Heart left ventricle (tissue), 16 donors: ENCODE measurements at regions not wholly inside any gene's neighbourhood (a gene's known extent, or its start where the extent isn't known, plus 50 kb on each side); places are given as distances from the start of the nearest gene placed in this dataset.

Experiments
- ATAC-seq, 4 donors: fragments of 200-7000 bp; cut with Tn5 transposase; one replicate each; pipeline ENCODE4 v1.9.1; 2020 to 2022; ENCODE audit warnings: moderate library complexity in 4 of 4, mild to moderate bottlenecking in 3 of 4, moderate number of reproducible peaks in 1 of 4
- DNase-seq, 5 donors: peaks; one replicate each; pipeline ENCODE4 v3.0.0-alpha.2; 2020
- H3K27ac ChIP-seq, 12 donors: fragments of 200-600 bp; sonication (generic) in 4 of 12; one replicate each; pipeline versions ENCODE4 v1.5.0 to v1.8.0; 2016 to 2022; ENCODE audit warnings: mild to moderate bottlenecking in 2 of 12
- H3K27me3 ChIP-seq, 9 donors: fragments of 200-600 bp; sonication (generic) in 2 of 9; one replicate each; pipeline versions ENCODE4 v1.5.1 to v1.8.0; 2016 to 2022; ENCODE audit warnings: mild to moderate bottlenecking in 3 of 9
- H3K36me3 ChIP-seq, 9 donors: fragments of 200-600 bp; sonication (generic) in 2 of 9; one replicate each; pipeline versions ENCODE4 v1.5.0 to v1.8.0; 2018 to 2022; ENCODE audit warnings: mild to moderate bottlenecking in 2 of 9
- H3K4me1 ChIP-seq, 12 donors: fragments of 200-600 bp; sonication (generic) in 4 of 12; one replicate each; pipeline versions ENCODE4 v1.5.0 to v1.8.0; 2016 to 2022; ENCODE audit warnings: mild to moderate bottlenecking in 3 of 12
- H3K4me3 ChIP-seq, 12 donors: fragments of 200-600 bp; sonication (generic) in 4 of 12; one replicate each; pipeline versions ENCODE4 v1.5.0 to v1.8.0; 2017 to 2022; ENCODE audit warnings: mild to moderate bottlenecking in 9 of 12, moderate library complexity in 4 of 12
- H3K9me3 ChIP-seq, 12 donors: fragments of 200-600 bp; sonication (generic) in 4 of 12; one replicate each; pipeline versions ENCODE4 v1.5.0 to v1.8.0; 2016 to 2022; ENCODE audit warnings: mild to moderate bottlenecking in 1 of 12
- POLR2A ChIP-seq, 2 donors: fragments of 450-650 bp; IDR thresholded peaks; one replicate each; pipeline ENCODE4 v1.6.1; 2017; ENCODE audit warnings: antibody characterized with exemption in 2 of 2, mild to moderate bottlenecking in 2 of 2, moderate library complexity in 2 of 2
- WGBS, 4 donors: extraction: QIAGEN DNeasy Blood & Tissue Kit in 2 of 4; methylation state at CpG; one replicate each; pipeline versions ENCODE4 v1.1.5 to v1.1.7; 2013 to 2018; 5-methylcytosine and 5-hydroxymethylcytosine counted together
- intact Hi-C, 10 donors: fragments of 100-400 bp; cut with DNase I; formaldehyde crosslinking; loops; one replicate each; pipeline versions ENCODE4 v1.11.1 to v1.14.2; 2022
- TF ChIP-seq, protein P1 (sequence below), 12 donors: fragments of 200-600 bp; sonication (generic) in 4 of 12; IDR thresholded peaks; one replicate each; pipeline versions ENCODE4 v1.5.0 to v1.8.0; 2018 to 2022; ENCODE audit warnings: antibody characterized with exemption in 12 of 12, mild to moderate bottlenecking in 5 of 12
- donor health status: ischemic (EF 13 %, LVEDD 7.1; RV severe dilation, severe dysfunction).
- donor health status: healthy with polysubstance abuse.
- donor health status: DM: no; HTN: yes; CAD: no.
- donor health status: DM: no; HTN: no; CAD: no.
- donor health status: ischemic (EF 25% LVEDD 6.9; RV normal size, moderate dysfunction).
- donor health status: ischemic (EF 25% LVEDD 5.7; RV mildly dilated, moderate dysfunction).
- donor health status: healthy.
- donor health status: DM: yes; HTN: yes; CAD: no.
- donor health status: ischemic (EF 35%, LVEDD 5.7; RV mildly dilated, moderate dysfunction).
- donor health status: nonischemic (EF 11% LVEDD 7.7; RV severe dilation, severe dysfunction).
- donor health status: DM: yes; HTN: yes; CAD: no.
- donor health status: PGD.
- donor health status: ischemic (EF 29% LVEDD 5.4; RV normal size, mild dysfunction).
- donor health status: nonischemic (EF 23%, LVEDD 6.1; RV moderate dilation, normal function).

DNA sequence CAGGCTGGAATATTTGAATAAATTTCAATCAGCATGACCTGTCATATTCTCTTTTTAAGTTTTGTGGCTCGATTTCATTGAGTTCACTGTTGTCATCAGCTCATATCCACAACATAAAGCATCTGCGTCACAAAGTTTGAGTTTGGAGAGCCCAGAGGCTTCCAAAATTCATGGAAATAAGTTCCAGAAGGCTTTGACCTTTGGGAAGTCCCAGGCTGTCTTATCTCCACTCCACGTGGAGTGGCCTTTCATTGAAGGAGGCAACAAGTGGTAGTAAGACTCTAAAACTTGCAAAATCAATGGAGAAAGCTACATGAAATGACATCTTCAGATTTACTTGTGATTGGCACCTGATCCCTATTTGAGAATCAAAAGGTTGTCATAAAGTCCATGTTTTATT lies 54.1 kb upstream of the UNC5C start:
- no peaks in the 10 kb centered on the region for H3K36me3 ChIP-seq
- WGBS, 4 donors: 49 to 63% (median 55%) methylated on average over 3 of the region's 3 CpGs
- no peak for ATAC-seq
- TF ChIP-seq POLR2A (IDR thresholded peaks at IDR 0.05): no peak
- TF ChIP-seq, protein P1, sequence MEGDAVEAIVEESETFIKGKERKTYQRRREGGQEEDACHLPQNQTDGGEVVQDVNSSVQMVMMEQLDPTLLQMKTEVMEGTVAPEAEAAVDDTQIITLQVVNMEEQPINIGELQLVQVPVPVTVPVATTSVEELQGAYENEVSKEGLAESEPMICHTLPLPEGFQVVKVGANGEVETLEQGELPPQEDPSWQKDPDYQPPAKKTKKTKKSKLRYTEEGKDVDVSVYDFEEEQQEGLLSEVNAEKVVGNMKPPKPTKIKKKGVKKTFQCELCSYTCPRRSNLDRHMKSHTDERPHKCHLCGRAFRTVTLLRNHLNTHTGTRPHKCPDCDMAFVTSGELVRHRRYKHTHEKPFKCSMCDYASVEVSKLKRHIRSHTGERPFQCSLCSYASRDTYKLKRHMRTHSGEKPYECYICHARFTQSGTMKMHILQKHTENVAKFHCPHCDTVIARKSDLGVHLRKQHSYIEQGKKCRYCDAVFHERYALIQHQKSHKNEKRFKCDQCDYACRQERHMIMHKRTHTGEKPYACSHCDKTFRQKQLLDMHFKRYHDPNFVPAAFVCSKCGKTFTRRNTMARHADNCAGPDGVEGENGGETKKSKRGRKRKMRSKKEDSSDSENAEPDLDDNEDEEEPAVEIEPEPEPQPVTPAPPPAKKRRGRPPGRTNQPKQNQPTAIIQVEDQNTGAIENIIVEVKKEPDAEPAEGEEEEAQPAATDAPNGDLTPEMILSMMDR (IDR thresholded peaks at IDR 0.05): no peak
- H3K9me3 ChIP-seq: no peaks in the 10 kb centered on the region
- DNase-seq: no peak
- intact Hi-C loops: no loop called here
- no peak overlapping the region for H3K4me3 ChIP-seq
- H3K27ac ChIP-seq: no peak overlapping the region
- no peaks in the 10 kb centered on the region for H3K27me3 ChIP-seq
- no peaks in the 10 kb centered on the region for H3K4me1 ChIP-seq

DNA sequence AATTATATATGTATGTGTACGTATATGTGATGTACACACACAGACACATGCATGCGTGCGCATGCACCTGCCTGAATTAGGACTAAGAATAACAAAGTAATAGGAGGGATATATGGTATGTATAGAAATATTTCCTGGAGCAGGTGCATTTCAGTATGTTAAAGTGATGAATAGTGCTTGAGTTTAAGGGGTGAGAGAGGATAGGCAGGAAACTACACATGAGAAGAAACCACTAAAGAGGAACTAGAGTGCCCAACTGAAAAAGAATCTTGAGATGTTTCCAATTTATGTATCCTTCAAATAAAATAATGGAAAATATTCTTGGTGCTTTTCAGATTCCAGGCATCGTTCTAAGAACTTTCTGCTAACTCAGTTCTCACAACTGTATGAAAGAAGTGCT lies 52.6 kb upstream of the UNC5C start:
- no peak for DNase-seq
- no peak for TF ChIP-seq POLR2A (IDR thresholded peaks at IDR 0.05)
- TF ChIP-seq, protein P1 (IDR thresholded peaks at IDR 0.05): no peak
- 87 to 91% (median 88%) methylated on average over 4 of the region's 4 CpGs for WGBS, 4 donors

DNA sequence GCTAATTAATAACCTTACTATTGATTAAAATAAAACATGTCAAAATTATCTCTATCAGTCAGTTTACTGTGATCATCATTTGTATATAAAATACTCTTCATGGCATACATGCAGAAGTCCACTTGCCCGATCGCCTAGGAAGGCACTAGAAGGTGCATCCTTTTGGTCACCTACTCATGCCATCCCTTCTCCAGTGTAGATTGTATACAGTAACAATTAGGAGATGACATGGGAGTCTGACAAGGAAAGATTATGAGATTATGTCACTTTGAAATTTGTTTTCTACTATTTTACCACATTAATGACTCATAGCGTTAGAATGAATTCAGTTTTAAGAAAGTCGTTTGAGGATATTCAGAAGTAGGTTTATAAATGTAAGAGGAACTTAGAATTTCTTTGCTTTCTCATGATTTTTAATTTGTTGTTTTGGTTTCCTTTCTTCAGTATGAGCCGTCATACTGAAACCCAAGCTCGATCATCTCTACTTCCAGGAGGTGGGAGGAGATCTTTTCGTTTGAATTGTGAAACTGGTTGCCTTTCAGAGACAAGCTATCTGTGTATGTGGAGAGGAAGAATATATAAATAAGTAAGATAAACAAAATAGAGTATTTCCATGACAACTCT lies 51.1 kb upstream of the UNC5C start:
- DNase-seq (no peak), ATAC-seq (no peak)
- Histone ChIP-seq H3K9me3 (no peaks in the 10 kb centered on the region), H3K27me3 (no peaks in the 10 kb centered on the region), H3K4me3 (no peak overlapping the region), H3K27ac (no peak overlapping the region), H3K4me1 (no peaks in the 10 kb centered on the region), H3K36me3 (no peaks in the 10 kb centered on the region)
- WGBS, 4 donors: 74 to 84% (median 77%) methylated on average over 7 of the region's 7 CpGs
- intact Hi-C loops: no loop called here
- TF ChIP-seq POLR2A (IDR thresholded peaks at IDR 0.05): no peak
- TF ChIP-seq, protein P1 (IDR thresholded peaks at IDR 0.05): no peak

More for the DNA sequence above, 52.6 kb upstream of the UNC5C start:
- Histone ChIP-seq H3K36me3 (no peaks in the 10 kb centered on the region), H3K4me3 (no peak overlapping the region), H3K9me3 (no peaks in the 10 kb centered on the region), H3K4me1 (no peaks in the 10 kb centered on the region), H3K27me3 (no peaks in the 10 kb centered on the region), H3K27ac (no peak overlapping the region)
- intact Hi-C loops: no loop called here
- no peak for ATAC-seq
